ENCODE measurements at regions not wholly inside any gene's neighbourhood (a gene's known extent, or its start where the extent isn't known, plus 50 kb on each side); places are given as distances from the start of the nearest gene placed in this dataset.
"Not testable (repeated sequence)": the region's sequence is repeated elsewhere in the genome, so short reads cannot be mapped to it uniquely, and the experiment has no call there.

GRCh38 chr4:1522606-1523005, 116.4 kb upstream of the NKX1-1 start:
- Histone ChIP-seq H3K4me1 (no peaks in the 10 kb centered on the region), H3K36me3 (no peaks in the 10 kb centered on the region), H3K4me3 (replicated peaks in 1 of 3) (no peak overlapping the region), H3K9me3 (no peaks in the 10 kb centered on the region), H3K27me3 (no peaks in the 10 kb centered on the region), H3K27ac (no peak overlapping the region)
- intact Hi-C loops (cut with DNase I): no loop called here
- DNase-seq: no peak
- TF ChIP-seq CTCF (IDR thresholded peaks at IDR 0.05) (no peak), POLR2A (IDR thresholded peaks at IDR 0.05) (no peak)
- WGBS, 2 donors: 60 to 88% methylated on average over 1 to 4 of the region's 6 CpGs

GRCh38 chr4:1521821-1522361, 115.6 kb upstream of the NKX1-1 start:
- H3K27ac ChIP-seq: no peak overlapping the region
- H3K4me3 ChIP-seq (replicated peaks in 1 of 3): no peak overlapping the region
- no peaks in the 10 kb centered on the region for H3K9me3 ChIP-seq
- H3K4me1 ChIP-seq: no peaks in the 10 kb centered on the region
- WGBS, 2 donors: 87 to 89% methylated on average over 12 to 16 of the region's 19 CpGs
- no peak for DNase-seq
- no peak for TF ChIP-seq CTCF (IDR thresholded peaks at IDR 0.05)
- TF ChIP-seq POLR2A (IDR thresholded peaks at IDR 0.05): no peak
- no peaks in the 10 kb centered on the region for H3K36me3 ChIP-seq
- intact Hi-C loops (cut with DNase I): no loop called here
- no peaks in the 10 kb centered on the region for H3K27me3 ChIP-seq

- H3K4me3 ChIP-seq (replicated peaks in 1 of 3); H3K27me3 ChIP-seq: not testable (repeated sequence)
- peak in 1 of 6 experiments; percentile 6 for TF ChIP-seq CTCF (IDR thresholded peaks at IDR 0.05)
Measured at GRCh38 chr4:1520795-1521576, 114.7 kb upstream of the NKX1-1 start.

GRCh38 chr4:1519787-1520661, 113.8 kb upstream of the NKX1-1 start:
- intact Hi-C loops (cut with DNase I): no loop called here
- H3K4me3 ChIP-seq (replicated peaks in 1 of 3): no peak overlapping the region
- no peak for DNase-seq
- TF ChIP-seq CTCF (IDR thresholded peaks at IDR 0.05) (no peak), POLR2A (IDR thresholded peaks at IDR 0.05) (no peak)
- H3K27me3 ChIP-seq: no peaks in the 10 kb centered on the region
- no peaks in the 10 kb centered on the region for H3K9me3 ChIP-seq
- no peaks in the 10 kb centered on the region for H3K4me1 ChIP-seq
- no peaks in the 10 kb centered on the region for H3K36me3 ChIP-seq
- 76 to 82% methylated on average over 33 to 37 of the region's 58 CpGs for WGBS, 2 donors
- peak overlapping the region in 1 of 3 donors; percentile 51 for H3K27ac ChIP-seq

More at GRCh38 chr4:1520795-1521576, 114.7 kb upstream of the NKX1-1 start:
- H3K4me1 ChIP-seq; H3K36me3 ChIP-seq; intact Hi-C loops (cut with DNase I); H3K27ac ChIP-seq; H3K9me3 ChIP-seq: not testable (repeated sequence)
- DNase-seq: peak; percentile 13 to 33
- WGBS, 2 donors: 18 to 19% methylated on average over 22 to 28 of the region's 79 CpGs
